Endometrial microvascular endothelial cells (primary cell): ENCODE measurements at regions not wholly inside any gene's neighbourhood (a gene's known extent, or its start where the extent isn't known, plus 50 kb on each side); places are given as distances from the start of the nearest gene placed in this dataset.

Experiments
- in situ Hi-C: cut with HindIII; loops from 2 replicates; pipeline ENCODE4 v1.10.0; 2017; ENCODE audit warnings: low sequenced_read_pairs, low pct_unique_long_range_greater_than_20kb; ENCODE audit errors: inconsistent ontology term

- in situ Hi-C loops = no loop called here
Observed at GRCh38 chr1:82932207-82932606, 1066.7 kb downstream of the TTLL7 start.

GRCh38 chr1:82931006-82931405 is 1067.9 kb downstream of the TTLL7 start:
- in situ Hi-C loops = no loop called here

GRCh38 chr1:82927753-82928152 is 1071.2 kb downstream of the TTLL7 start:
- in situ Hi-C loops = no loop called here

DNA sequence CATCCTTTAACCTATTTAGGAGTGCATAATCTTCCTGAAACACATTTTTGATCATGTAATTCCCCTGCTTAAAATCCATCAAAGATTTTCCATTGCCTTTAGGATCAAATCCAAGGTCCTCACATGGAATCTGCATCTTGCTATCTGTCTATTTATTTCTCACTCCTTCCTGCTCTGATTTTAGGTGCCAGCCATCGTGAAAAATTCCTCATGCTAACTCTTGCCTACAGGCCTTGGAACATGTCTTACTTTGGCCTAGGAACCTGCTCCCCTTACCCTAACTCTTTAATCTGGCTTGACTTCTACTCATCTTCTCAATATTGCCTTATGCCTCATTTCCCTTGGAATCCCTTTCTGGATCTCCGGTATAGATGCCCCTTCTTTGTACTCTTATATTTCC is 1074.3 kb downstream of the TTLL7 start:
- in situ Hi-C loops = no loop called here

DNA sequence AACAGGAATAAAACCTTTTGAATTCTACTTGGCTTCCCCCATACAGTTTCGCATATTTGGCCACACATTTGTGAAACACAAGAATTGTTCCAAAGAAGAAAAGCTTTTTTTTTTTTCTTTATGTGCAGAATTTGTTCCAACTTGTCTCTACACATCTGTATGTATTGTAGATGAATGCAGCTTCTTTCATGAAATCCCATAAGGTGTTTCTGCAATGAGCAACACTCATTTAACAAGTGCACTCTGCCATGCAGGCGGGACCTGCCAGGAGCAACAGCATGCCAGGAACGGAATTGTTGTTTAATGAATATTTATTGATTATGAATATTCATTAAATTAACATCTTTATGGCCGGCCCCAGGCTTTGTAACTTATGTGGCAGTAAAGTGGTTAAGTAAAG is 1075.0 kb downstream of the TTLL7 start:
- in situ Hi-C loops = no loop called here

DNA sequence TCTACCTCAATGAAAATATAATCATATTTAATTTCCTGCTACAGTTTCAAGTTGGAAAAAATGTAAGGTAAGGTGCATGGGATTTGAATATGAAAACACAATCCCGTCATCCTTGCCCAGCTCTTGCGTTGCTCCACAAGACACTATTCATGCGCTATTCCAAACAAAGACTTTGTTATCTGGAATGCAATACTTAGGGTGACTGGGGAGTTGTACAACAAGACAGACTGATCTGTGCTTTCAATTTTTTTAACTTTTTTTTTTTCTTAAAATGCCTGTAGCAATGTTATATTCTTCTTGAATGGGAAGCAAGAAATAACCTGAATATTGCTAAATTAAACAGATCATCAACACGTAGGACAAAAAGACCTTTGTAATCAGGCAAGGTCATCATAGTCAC is 1077.2 kb downstream of the TTLL7 start:
- in situ Hi-C loops = no loop called here

DNA sequence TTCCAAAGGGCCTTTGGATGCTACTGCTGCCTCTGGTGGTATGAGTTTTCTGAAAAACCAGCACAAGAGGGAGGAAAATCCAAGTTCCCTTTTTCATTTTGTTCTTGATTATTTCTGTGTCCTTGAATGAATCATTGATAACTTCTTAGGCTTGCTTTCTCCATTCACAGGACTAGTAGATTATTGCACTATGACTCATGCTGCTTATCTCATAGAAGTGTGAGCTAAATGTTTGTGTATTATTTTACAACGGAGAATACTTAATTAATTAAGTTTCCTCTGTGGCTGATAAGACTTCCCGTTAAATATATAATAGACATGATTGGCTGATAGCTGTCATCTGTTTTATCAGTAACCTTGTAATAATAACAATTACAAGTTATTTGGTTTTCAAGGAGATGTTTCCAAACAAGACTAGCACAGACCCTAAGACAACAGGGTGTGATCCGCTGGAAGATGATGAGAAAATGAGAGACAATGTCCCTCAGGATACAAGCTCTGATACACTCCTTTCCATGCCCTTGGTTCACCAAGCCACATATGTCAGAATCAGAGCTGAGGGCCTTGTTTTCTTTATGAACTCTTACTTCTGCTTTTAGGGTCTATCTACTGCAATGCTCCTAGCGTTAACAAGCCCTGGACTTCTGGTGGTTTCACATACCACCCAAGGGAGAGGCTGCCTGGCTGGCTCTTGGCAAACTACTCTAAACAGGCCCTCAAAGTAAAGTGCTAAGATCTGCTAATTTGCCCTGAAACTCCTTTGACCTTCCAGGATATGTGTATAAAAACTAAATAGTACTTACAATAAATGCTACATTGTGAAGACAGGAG is 1078.3 kb downstream of the TTLL7 start:
- in situ Hi-C loops = no loop called here

DNA sequence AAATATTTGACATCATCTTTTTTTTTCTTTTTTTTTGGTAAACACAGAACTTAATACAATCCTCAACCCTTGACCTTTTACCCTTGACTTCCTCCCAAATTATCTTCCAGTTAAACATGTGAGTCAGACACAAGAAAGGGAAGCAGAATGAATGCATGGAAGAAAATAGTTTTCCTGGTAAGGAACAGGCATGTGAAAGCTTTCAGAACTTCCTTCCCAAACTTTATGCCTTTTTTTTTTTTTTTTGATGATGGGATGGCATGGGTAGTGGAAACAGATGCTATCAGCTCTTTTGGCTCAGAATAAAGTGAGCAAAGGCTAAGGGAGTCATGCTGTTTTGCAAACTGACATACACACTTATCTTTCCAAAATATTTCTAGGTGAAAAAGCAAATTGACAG is 1079.1 kb downstream of the TTLL7 start:
- in situ Hi-C loops = no loop called here

GRCh38 chr1:82907313-82907712 is 1091.6 kb downstream of the TTLL7 start:
- in situ Hi-C loops = no loop called here

GRCh38 chr1:82903626-82904025 is 1095.3 kb downstream of the TTLL7 start:
- in situ Hi-C loops = no loop called here

DNA sequence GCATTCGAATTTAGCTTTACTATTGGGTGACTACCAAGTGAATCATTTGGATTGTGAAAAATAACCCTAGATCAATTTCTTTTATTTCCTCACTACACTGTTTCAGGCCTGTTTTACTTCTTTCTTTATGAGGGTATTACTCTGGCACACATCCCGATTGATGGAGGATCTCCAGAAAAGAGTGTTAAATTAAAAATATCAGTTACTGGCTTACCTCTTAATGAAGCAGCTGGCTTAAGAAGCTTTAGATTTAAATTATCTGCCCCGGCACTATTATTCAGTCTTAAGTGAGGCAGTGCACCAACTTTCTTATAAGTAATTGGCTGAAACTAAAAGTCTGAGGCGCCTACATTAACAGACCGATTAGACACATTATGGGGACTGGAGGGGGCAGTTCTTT is 1097.4 kb downstream of the TTLL7 start:
- in situ Hi-C loops = no loop called here

- in situ Hi-C loops = no loop called here
Observed at GRCh38 chr1:82901118-82901517, 1097.8 kb downstream of the TTLL7 start.

DNA sequence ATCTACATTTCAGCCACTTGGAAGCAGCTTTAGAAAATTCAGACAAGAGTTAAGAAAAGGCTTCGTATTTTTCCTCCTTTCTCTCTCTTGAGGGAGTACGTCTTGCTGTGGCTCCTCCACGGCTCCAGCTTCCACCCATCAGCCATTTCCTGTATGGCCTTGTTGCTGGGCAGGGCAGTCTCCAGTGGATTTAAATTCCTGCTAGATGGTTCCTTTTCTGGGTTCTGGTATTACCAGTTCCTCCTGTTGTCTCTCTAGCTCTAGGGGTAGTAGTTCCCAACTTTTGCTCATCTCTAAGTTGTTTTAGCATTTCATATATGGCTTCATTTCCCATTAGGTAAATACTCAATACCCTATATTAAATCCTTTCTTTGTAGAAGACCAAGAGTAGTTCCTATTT is 1098.3 kb downstream of the ADGRL2 start:
- in situ Hi-C loops = no loop called here

DNA sequence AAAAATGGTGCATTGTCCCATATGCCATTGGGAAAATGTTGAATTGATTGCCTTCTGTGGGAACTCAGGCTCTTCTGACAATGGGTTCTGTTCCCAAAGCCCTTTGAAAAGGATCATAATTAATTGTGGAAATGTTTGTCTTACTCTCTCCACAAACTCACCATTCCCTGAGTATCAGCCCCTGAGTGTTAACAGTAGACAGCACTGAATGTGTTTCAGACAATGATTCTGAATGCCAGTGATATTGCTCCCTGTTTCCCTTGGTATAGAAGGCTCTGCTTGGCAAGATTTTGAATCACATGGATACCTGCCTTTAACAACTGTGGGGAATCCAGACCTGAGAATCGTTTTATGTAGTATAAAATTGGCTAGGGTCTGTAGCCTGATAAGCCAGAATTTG is 1096.8 kb downstream of the ADGRL2 start:
- in situ Hi-C loops = no loop called here

- in situ Hi-C loops = no loop called here
Observed at GRCh38 chr1:82896036-82896435, 1095.3 kb downstream of the ADGRL2 start.

- in situ Hi-C loops = no loop called here
Observed at GRCh38 chr1:82894635-82895034, 1093.9 kb downstream of the ADGRL2 start.

DNA sequence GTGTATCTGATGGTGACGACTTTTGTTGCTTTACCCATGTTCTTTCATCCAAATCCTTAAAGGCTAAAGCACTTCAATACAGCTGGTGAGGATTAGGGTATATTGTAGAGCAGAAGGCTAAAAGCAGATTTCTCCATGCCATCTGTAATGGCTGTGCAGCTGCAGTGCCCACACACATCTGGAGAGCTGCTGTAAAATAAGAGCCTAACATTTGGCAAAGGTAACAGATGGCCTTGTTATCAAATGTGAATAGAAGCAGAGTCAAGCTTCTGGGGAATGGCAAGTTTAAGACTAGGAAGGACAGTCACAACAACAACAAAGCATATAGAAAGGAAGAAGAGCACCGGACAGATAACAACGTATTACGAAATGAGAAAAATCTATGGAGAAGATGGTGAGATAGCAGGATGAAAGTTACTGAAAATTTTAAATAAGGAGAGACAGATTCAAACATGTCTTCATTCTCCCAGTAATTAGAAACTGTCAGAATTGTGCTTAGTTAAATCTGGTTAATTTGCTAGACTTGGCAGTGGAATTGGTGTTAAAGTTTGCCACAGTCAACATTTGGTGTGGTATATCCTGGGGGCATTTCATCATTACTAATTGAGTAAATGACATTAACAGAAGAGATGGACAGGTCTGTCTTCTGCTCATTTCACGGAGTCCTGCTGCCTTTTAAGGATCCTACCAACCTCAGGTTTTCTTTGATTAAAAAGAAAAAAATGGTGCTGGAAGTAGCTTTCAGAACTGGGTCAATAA is 1093.2 kb downstream of the ADGRL2 start:
- in situ Hi-C loops = no loop called here

- in situ Hi-C loops = no loop called here
Observed at GRCh38 chr1:82880506-82880905, 1079.8 kb downstream of the ADGRL2 start.

DNA sequence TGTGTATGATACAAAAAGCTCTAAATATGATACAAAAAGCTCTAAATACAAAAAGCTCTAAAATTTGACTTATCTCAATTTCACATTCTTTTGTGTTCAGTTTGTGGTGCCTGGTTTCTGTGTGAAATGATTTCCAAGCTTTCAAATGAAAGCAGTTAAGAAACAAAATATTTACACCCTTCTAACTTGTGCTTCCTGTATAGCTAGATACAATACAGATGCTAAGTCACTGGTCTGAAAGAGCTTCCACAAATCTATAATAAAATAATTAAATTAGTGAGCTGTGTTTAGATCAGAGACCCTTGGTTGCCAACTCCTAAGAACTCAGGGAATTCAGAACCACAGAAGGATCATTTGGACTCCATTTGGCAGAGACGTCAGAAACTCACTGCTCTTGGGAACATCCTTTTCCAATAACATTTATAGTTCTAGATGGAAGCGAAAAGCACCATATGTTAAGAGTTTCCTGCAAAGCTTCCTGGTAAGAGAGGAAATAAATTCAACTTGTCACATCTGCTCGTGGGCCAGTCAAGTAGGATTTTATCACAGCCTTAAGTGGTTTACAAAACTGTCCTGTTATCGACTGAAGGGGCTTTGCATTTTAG is 1079.1 kb downstream of the ADGRL2 start:
- in situ Hi-C loops = no loop called here

GRCh38 chr1:82875170-82875569 is 1074.4 kb downstream of the ADGRL2 start:
- in situ Hi-C loops = no loop called here
